HCT116 (cell line): ENCODE measurements at regions not wholly inside any gene's neighbourhood (a gene's known extent, or its start where the extent isn't known, plus 50 kb on each side); places are given as distances from the start of the nearest gene placed in this dataset.

ENCODE experiments used
- ATAC-seq: fragments of 200-7000 bp; cut with Tn5 transposase; 2 replicates; pipeline ENCODE4 v1.9.1; 2020; ENCODE audit warnings: mild to moderate bottlenecking, moderate library complexity
- BruUV-seq: library from RNA; stranded (reverse); fragments of 400-500 nt; replicated peaks from 2 replicates; lab custom pipeline; 2021; lab: Mats Ljungman, UMichigan
- CTCF ChIA-PET: fragments of 300-600 bp; sonication (Branson Sonifier 250); formaldehyde crosslinking; loops from one replicate; lab custom pipeline; 2021; ENCODE audit warnings: antibody characterized with exemption; lab: Charles Lee
- POLR2A ChIA-PET: fragments of 300-600, 350-600 bp; sonication (Branson Sonifier 250); formaldehyde crosslinking; loops from one replicate; lab custom pipeline; 2021; ENCODE audit warnings: antibody characterized with exemption; lab: Charles Lee
- RAD21 ChIA-PET, 2 experiments: fragments of 300-600 bp; sonication (Branson Sonifier 250); formaldehyde crosslinking; loops; one replicate each; lab custom pipeline; 2023; ENCODE audit warnings: low total read pairs in 2 of 2; ENCODE audit not compliant: uncharacterized antibody in 2 of 2, unreplicated experiment in 2 of 2, low non-redundant PET in 1 of 2; lab: Charles Lee
- DNase-seq: peaks from one replicate; pipeline ENCODE4 v3.0.0-alpha.2; 2010; ENCODE audit warnings: low read depth, low spot score
- H2AFZ ChIP-seq: fragments of 200-600 bp; shearing (Covaris generic), sonication (generic); 2 replicates; pipeline ENCODE4 v1.6.1; 2017; ENCODE audit warnings: low read depth, mixed run types, mixed read lengths, antibody characterized with exemption, low read length; ENCODE audit not compliant: poor library complexity, severe bottlenecking
- H3K27ac ChIP-seq: 2 replicates; pipeline ENCODE4 v1.5.1; 2012; ENCODE audit warnings: low read depth, low read length
- H3K27me3 ChIP-seq: fragments of 200-600 bp; sonication (generic); 2 replicates; pipeline ENCODE4 v1.6.1; 2016; ENCODE audit warnings: mixed run types, low read length, mixed read lengths; ENCODE audit not compliant: insufficient read depth
- H3K36me3 ChIP-seq, 2 experiments: fragments of 200-500 bp in 1 of 2; fragments of 200-600 bp in 1 of 2; sonication (Bioruptor generic) in 1 of 2; sonication (generic) in 1 of 2; 2 replicates each; pipeline versions ENCODE4 v1.5.1 to v1.6.1; 2014 to 2016; ENCODE audit warnings: low read length in 2 of 2, inconsistent platforms in 1 of 2, mixed read lengths in 1 of 2, mixed run types in 1 of 2; ENCODE audit not compliant: insufficient read depth in 2 of 2, control insufficient read depth in 1 of 2
- H3K4me1 ChIP-seq, 2 experiments: fragments of 200-600 bp in 1 of 2; sonication (generic) in 1 of 2; 2 replicates each; pipeline versions ENCODE4 v1.5.1 to v1.6.1; 2012 to 2017; ENCODE audit warnings: low read length in 2 of 2, inconsistent platforms in 1 of 2, mild to moderate bottlenecking in 1 of 2, mixed read lengths in 1 of 2, mixed run types in 1 of 2, moderate library complexity in 1 of 2; ENCODE audit not compliant: insufficient read depth in 2 of 2, control insufficient read depth in 1 of 2
- H3K4me2 ChIP-seq: fragments of 200-600 bp; sonication (generic); 2 replicates; pipeline ENCODE4 v1.6.1; 2017; ENCODE audit warnings: mixed run types, low read length, mixed read lengths
- H3K4me3 ChIP-seq, 2 experiments: fragments of 200-600 bp in 1 of 2; sonication (generic) in 1 of 2; replicated peaks in 1 of 2; 2 replicates each; pipeline ENCODE4 v1.5.1; 2011 to 2016; ENCODE audit warnings: low read length in 2 of 2, control low read depth in 1 of 2, low read depth in 1 of 2, mild to moderate bottlenecking in 1 of 2, mixed read lengths in 1 of 2, mixed run types in 1 of 2
- H3K79me2 ChIP-seq: fragments of 200-600 bp; sonication (generic); 2 replicates; pipeline ENCODE4 v1.6.1; 2017; ENCODE audit warnings: mild to moderate bottlenecking, mixed run types, low read length, moderate library complexity, mixed read lengths; ENCODE audit not compliant: insufficient read depth
- H3K9ac ChIP-seq: fragments of 200-600 bp; sonication (generic); 2 replicates; pipeline ENCODE4 v1.6.1; 2016; ENCODE audit warnings: low read length, mixed read lengths
- H3K9me2 ChIP-seq: fragments of 200-600 bp; sonication (generic), shearing (Covaris generic); 2 replicates; pipeline ENCODE4 v1.6.1; 2017; ENCODE audit warnings: mixed run types, mild to moderate bottlenecking, moderate library complexity; ENCODE audit not compliant: insufficient read depth
- H3K9me3 ChIP-seq, 2 experiments: fragments of 200-500 bp in 1 of 2; fragments of 200-600 bp in 1 of 2; sonication (Bioruptor generic) in 1 of 2; sonication (generic) in 1 of 2; 2 replicates each; pipeline ENCODE4 v1.6.1; 2014 to 2017; ENCODE audit warnings: low read length in 2 of 2, mixed read lengths in 2 of 2, inconsistent platforms in 1 of 2, low read depth in 1 of 2, mild to moderate bottlenecking in 1 of 2, mixed run types in 1 of 2, moderate library complexity in 1 of 2; ENCODE audit not compliant: control insufficient read depth in 1 of 2, insufficient read depth in 1 of 2
- H4K20me1 ChIP-seq: fragments of 200-600 bp; sonication (generic), shearing (Covaris generic); 2 replicates; pipeline ENCODE4 v1.6.1; 2017; ENCODE audit warnings: mixed run types, mild to moderate bottlenecking, moderate library complexity; ENCODE audit not compliant: insufficient read depth
- CBX3 ChIP-seq: IDR thresholded peaks from 2 replicates; pipeline ENCODE4 v1.6.1; 2012; ENCODE audit warnings: low read depth
- CTCF ChIP-seq, 3 experiments: fragments of 200-600 bp in 1 of 3; sonication (generic) in 1 of 3; IDR thresholded peaks in 2 of 3; conservative IDR thresholded peaks in 1 of 3; 2 replicates each; pipeline ENCODE4 v1.5.1; 2012 to 2017; ENCODE audit warnings: low read depth in 2 of 3, low read length in 2 of 3, antibody characterized with exemption in 1 of 3, borderline replicate concordance in 1 of 3, control low read depth in 1 of 3, mild to moderate bottlenecking in 1 of 3, mixed read lengths in 1 of 3, mixed run types in 1 of 3, moderate library complexity in 1 of 3; ENCODE audit not compliant: insufficient read depth in 1 of 3
- ELF1 ChIP-seq: IDR thresholded peaks from 2 replicates; pipeline ENCODE4 v1.6.1; 2012; ENCODE audit warnings: low read depth, borderline replicate concordance
- EZH2 ChIP-seq: fragments of 200-600 bp; sonication (generic); IDR thresholded peaks from 2 replicates; pipeline ENCODE4 v1.6.1; 2017; ENCODE audit warnings: antibody characterized with exemption, mixed run types
- EZH2phosphoT487 ChIP-seq: fragments of 200-600 bp; IDR thresholded peaks from 2 replicates; pipeline ENCODE4 v1.6.1; 2018; ENCODE audit warnings: antibody characterized with exemption, borderline replicate concordance
- FOSL1 ChIP-seq: IDR thresholded peaks from 2 replicates; pipeline ENCODE4 v1.6.1; 2012; ENCODE audit warnings: low read depth
- POLR2A ChIP-seq: IDR thresholded peaks from 2 replicates; pipeline ENCODE4 v1.7.0; 2011; ENCODE audit warnings: borderline replicate concordance; ENCODE audit not compliant: insufficient read depth, insufficient read length; ENCODE audit errors: extremely low read depth
- POLR2AphosphoS5 ChIP-seq: IDR thresholded peaks from 2 replicates; pipeline ENCODE4 v1.6.1; 2011; ENCODE audit warnings: mild to moderate bottlenecking, low read depth, low read length, moderate library complexity
- REST ChIP-seq: IDR thresholded peaks from 2 replicates; pipeline ENCODE4 v1.6.1; 2012; ENCODE audit warnings: low read depth
- SRF ChIP-seq: IDR thresholded peaks from 2 replicates; pipeline ENCODE4 v1.6.1; 2012; ENCODE audit warnings: low read depth
- TCF7L2 ChIP-seq: IDR thresholded peaks from 2 replicates; pipeline ENCODE4 v1.7.0; 2011; ENCODE audit warnings: borderline replicate concordance, inconsistent platforms; ENCODE audit not compliant: insufficient read depth, insufficient read length; ENCODE audit errors: extremely low read depth
- ZFX ChIP-seq: fragments of 450-650 bp; IDR thresholded peaks from 2 replicates; pipeline ENCODE4 v1.6.1; 2017
- intact Hi-C: fragments of 100-400 bp; cut with micrococcal nuclease; formaldehyde crosslinking; loops from 2 replicates; pipeline ENCODE4 v1.10.0; 2022

GRCh38 chr18:24843123-24843522 is 382.7 kb downstream of the HRH4 start:
- BruUV-seq: no TSS peak
- Histone ChIP-seq H3K27me3 (peaks cover 4% of the 10 kb centered on the region), H3K4me3 (no peak overlapping the region), H3K4me1 (no peaks in the 10 kb centered on the region), H3K4me2 (no peak overlapping the region), H3K27ac (no peak overlapping the region), H2AFZ (no peak overlapping the region), H3K9me2 (no peaks in the 10 kb centered on the region), H3K36me3 (no peaks in the 10 kb centered on the region), H3K9me3 (no peaks in the 10 kb centered on the region)
- ChIA-PET RAD21 (no interaction called here), POLR2A (no interaction called here), CTCF (no interaction called here)
- DNase-seq: no peak
- intact Hi-C loops: no loop called here
- no peak for TF ChIP-seq FOSL1
- TF ChIP-seq, all 23 proteins: peak for 0
- ATAC-seq: no peak
- H3K9ac ChIP-seq: no peak overlapping the region
- H4K20me1 ChIP-seq: no peaks in the 10 kb centered on the region
- H3K79me2 ChIP-seq: no peaks in the 10 kb centered on the region

- ChIA-PET CTCF (no interaction called here), RAD21 (no interaction called here), POLR2A (no interaction called here)
- Histone ChIP-seq H3K27me3 (peaks cover 13% of the 10 kb centered on the region; the same call in 1 of the 2 replicates), H3K4me1 (no peaks in the 10 kb centered on the region), H3K9me3 (no peaks in the 10 kb centered on the region), H3K4me2 (no peak overlapping the region), H3K36me3 (no peaks in the 10 kb centered on the region), H4K20me1 (no peaks in the 10 kb centered on the region), H3K27ac (no peak overlapping the region), H3K4me3 (no peak overlapping the region), H2AFZ (no peak overlapping the region), H3K9me2 (no peaks in the 10 kb centered on the region), H3K9ac (no peak overlapping the region), H3K79me2 (no peaks in the 10 kb centered on the region)
- intact Hi-C loops: no loop called here
- DNase-seq (no peak), ATAC-seq (no peak)
- TF ChIP-seq CBX3 (no peak), POLR2A (no peak), TCF7L2 (no peak), EZH2phosphoT487 (no peak), POLR2AphosphoS5 (no peak), ZFX (no peak), ELF1 (no peak), REST (no peak), EZH2 (no peak), SRF (no peak), CTCF (IDR thresholded peaks at IDR 0.05 in 2 of 3, conservative IDR thresholded peaks at IDR 0.05 in 1 of 3; ENCODE audit: borderline replicate concordance in 1 of 3, insufficient read depth in 1 of 3, low read depth in 2 of 3, low read length in 2 of 3) (no peak)
- BruUV-seq: no TSS peak
Observed at GRCh38 chr18:24846138-24846537, 385.7 kb downstream of the HRH4 start.
